Tibial nerve (tissue), 4 donors: ENCODE measurements at regions not wholly inside any gene's neighbourhood (a gene's known extent, or its start where the extent isn't known, plus 50 kb on each side); places are given as distances from the start of the nearest gene placed in this dataset.

Experiments used
- EP300 ChIP-seq, 2 donors: sonication (generic); formaldehyde crosslinking; IDR thresholded peaks; one replicate each; pipeline ENCODE4 v1.6.1; 2017; ENCODE audit warnings: antibody characterized with exemption in 2 of 2, mild to moderate bottlenecking in 1 of 2
- POLR2A ChIP-seq, 2 donors: fragments of 450-650 bp; IDR thresholded peaks; one replicate each; pipeline ENCODE4 v1.6.1; 2017; ENCODE audit warnings: antibody characterized with exemption in 2 of 2, mild to moderate bottlenecking in 2 of 2, moderate library complexity in 2 of 2
- TF ChIP-seq, protein P1 (sequence below), 5 experiments: fragments of 200-600 bp in 3 of 5; fragments of 450-650 bp in 2 of 5; sonication (generic) in 3 of 5; IDR thresholded peaks; one replicate each; pipeline ENCODE4 v1.5.1; 2016 to 2019; ENCODE audit warnings: antibody characterized with exemption in 5 of 5, mild to moderate bottlenecking in 3 of 5, moderate library complexity in 2 of 5

DNA sequence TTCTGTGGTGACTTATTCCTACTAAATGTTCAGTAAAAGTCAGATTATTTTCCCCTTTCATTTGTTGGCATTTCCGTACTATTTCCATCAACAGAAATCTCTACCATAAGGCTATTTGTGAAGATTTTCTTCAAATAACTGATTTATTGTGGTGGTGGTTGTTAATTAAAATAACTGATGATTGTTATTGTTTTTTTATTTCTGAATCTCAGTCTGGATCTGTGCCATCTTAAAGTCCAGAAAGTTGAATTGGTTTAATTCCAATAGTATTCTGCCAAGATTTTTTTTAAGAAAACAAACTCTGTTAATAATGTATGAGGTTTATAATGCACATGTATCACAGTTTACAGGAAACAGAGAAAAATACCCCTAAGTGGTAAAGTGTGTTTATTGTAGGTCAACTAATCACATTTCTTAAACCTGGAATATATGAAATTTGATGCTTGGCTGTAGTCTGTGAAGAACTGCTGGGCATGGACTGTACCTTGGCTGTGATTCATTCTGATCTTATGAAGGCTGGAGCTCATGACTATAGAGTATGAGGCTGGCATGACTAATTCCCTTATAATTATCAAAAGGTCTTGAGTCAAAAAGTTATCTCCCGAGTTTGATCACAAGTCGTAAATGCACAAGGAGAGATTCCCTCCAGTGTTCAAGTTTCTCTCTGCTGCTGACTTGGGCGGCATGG is 134.2 kb upstream of the RND3 start:
- TF ChIP-seq POLR2A (IDR thresholded peaks at IDR 0.05) (no peak), EP300 (IDR thresholded peaks at IDR 0.05) (no peak)
- TF ChIP-seq, protein P1, sequence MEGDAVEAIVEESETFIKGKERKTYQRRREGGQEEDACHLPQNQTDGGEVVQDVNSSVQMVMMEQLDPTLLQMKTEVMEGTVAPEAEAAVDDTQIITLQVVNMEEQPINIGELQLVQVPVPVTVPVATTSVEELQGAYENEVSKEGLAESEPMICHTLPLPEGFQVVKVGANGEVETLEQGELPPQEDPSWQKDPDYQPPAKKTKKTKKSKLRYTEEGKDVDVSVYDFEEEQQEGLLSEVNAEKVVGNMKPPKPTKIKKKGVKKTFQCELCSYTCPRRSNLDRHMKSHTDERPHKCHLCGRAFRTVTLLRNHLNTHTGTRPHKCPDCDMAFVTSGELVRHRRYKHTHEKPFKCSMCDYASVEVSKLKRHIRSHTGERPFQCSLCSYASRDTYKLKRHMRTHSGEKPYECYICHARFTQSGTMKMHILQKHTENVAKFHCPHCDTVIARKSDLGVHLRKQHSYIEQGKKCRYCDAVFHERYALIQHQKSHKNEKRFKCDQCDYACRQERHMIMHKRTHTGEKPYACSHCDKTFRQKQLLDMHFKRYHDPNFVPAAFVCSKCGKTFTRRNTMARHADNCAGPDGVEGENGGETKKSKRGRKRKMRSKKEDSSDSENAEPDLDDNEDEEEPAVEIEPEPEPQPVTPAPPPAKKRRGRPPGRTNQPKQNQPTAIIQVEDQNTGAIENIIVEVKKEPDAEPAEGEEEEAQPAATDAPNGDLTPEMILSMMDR (IDR thresholded peaks at IDR 0.05), result no peak
